Natural killer cell treated with Interleukin-12 subunit alpha and Interleukin-12 subunit beta and Interleukin-15 and Interleukin-18, amount 100 ng/mL, for 72 hours (primary cell): ENCODE measurements at regions not wholly inside any gene's neighbourhood (a gene's known extent, or its start where the extent isn't known, plus 50 kb on each side); places are given as distances from the start of the nearest gene placed in this dataset.

Source experiments
- ATAC-seq, 2 donors: fragments of 150-1000 bp; cut with Tn5 transposase in 1 of 2; sonication (Bioruptor Pico), chemical (Tn5 transposase) in 1 of 2; 2 replicates each; pipeline ENCODE4 v1.10.0; 2021
- DNase-seq: peaks from one replicate; pipeline ENCODE4 v3.0.0; 2022; ENCODE audit warnings: low spot score
- H3K27ac Mint-ChIP-seq, 2 donors: 1 replicate in 1 of 2; 2 replicates in 1 of 2; pipeline ENCODE4 v1.8.0; 2022; ENCODE audit warnings: mixed read lengths in 2 of 2, mild to moderate bottlenecking in 1 of 2, moderate library complexity in 1 of 2
- H3K27me3 Mint-ChIP-seq, 2 donors: 1 replicate in 1 of 2; 2 replicates in 1 of 2; pipeline ENCODE4 v1.8.0; 2022; ENCODE audit warnings: mixed read lengths in 2 of 2
- H3K36me3 Mint-ChIP-seq: one replicate; pipeline ENCODE4 v1.8.0; 2022; ENCODE audit warnings: mixed read lengths
- H3K4me1 Mint-ChIP-seq, 2 donors: 1 replicate in 1 of 2; 2 replicates in 1 of 2; pipeline ENCODE4 v1.8.0; 2022; ENCODE audit warnings: low read depth in 2 of 2, mixed read lengths in 2 of 2, mild to moderate bottlenecking in 1 of 2
- H3K4me3 Mint-ChIP-seq: one replicate; pipeline ENCODE4 v1.8.0; 2022; ENCODE audit warnings: mixed read lengths
- H3K9me3 Mint-ChIP-seq: 2 replicates; pipeline ENCODE4 v1.8.0; 2022; ENCODE audit warnings: mixed read lengths

DNA sequence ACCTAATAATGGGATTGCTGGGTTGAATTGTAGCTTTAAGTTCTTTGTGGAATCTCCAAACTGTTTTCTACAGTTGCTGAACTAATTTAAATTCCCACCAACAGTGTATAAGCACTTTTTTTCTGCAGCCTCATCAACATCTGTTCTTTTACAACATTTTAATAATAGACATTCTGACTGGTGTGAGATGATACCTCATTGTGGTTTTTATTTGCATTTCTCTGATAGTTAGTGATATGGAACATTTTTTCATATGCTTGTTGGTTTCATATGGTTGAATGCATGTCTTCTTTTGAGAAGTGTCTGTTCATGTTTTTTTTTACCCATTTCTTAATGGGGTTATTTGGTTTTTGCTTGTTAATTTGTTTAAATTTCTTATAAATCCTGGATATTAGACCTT, 1718.9 kb downstream of the C4orf33 start:
- no peak for ATAC-seq
- H3K4me1 Mint-ChIP-seq: no peaks in the 10 kb centered on the region

DNA sequence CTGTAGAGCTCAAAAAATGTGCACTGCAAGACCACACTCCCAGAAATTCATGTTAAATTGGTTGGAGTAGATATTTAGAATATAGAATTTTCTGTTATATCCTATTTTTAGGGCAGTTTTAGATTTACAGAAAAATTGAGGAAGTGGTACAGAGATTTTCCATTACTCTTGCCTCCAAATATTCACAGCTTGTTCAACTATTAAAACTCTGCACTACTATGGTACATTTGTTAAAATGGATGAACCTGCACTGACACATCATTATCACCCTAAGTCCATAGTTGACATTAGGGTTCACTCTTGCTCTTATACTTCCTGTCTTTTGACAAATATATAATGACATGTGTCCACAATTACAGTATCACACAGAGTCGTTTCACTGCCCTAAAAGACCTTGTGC, 1724.5 kb downstream of the C4orf33 start:
- no peak overlapping the region for H3K4me3 Mint-ChIP-seq
- DNase-seq (no peak), ATAC-seq (no peak)
- H3K27me3 Mint-ChIP-seq: no peaks in the 10 kb centered on the region
- H3K9me3 Mint-ChIP-seq: peaks cover 16% of the 10 kb centered on the region
- H3K36me3 Mint-ChIP-seq: peaks cover 6% of the 10 kb centered on the region
- no peaks in the 10 kb centered on the region for H3K4me1 Mint-ChIP-seq
- H3K27ac Mint-ChIP-seq: no peak overlapping the region

More for the DNA sequence above, 1718.9 kb downstream of the C4orf33 start:
- peaks cover 7% of the 10 kb centered on the region for H3K9me3 Mint-ChIP-seq
- H3K36me3 Mint-ChIP-seq: peaks cover 6% of the 10 kb centered on the region
- no peak for DNase-seq
- H3K27ac Mint-ChIP-seq: no peak overlapping the region
- no peak overlapping the region for H3K4me3 Mint-ChIP-seq
- no peaks in the 10 kb centered on the region for H3K27me3 Mint-ChIP-seq

DNA sequence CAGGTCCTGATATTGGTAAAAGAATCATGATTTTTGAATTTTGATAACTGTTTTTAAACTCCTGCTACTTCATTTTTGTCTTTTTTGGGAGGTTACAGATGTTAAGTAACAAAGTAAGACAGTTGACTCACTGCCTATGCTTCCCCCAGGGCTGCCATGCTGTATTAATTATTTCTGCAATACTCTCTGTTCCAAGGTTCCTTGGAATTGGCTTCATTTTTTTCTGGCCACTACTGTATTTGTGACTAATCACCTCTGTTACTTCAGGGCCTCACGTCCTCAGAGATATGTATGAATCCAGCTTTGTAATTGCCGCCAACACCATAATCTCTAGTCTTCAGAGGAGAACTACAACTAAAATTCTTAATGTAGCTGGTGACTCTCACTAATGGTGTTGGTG, 1729.3 kb downstream of the C4orf33 start:
- Mint-ChIP-seq H3K36me3 (no peaks in the 10 kb centered on the region), H3K9me3 (peaks cover 24% of the 10 kb centered on the region), H3K4me3 (no peak overlapping the region), H3K27ac (no peak overlapping the region), H3K4me1 (no peaks in the 10 kb centered on the region), H3K27me3 (no peaks in the 10 kb centered on the region)
- ATAC-seq (no peak), DNase-seq (no peak)

DNA sequence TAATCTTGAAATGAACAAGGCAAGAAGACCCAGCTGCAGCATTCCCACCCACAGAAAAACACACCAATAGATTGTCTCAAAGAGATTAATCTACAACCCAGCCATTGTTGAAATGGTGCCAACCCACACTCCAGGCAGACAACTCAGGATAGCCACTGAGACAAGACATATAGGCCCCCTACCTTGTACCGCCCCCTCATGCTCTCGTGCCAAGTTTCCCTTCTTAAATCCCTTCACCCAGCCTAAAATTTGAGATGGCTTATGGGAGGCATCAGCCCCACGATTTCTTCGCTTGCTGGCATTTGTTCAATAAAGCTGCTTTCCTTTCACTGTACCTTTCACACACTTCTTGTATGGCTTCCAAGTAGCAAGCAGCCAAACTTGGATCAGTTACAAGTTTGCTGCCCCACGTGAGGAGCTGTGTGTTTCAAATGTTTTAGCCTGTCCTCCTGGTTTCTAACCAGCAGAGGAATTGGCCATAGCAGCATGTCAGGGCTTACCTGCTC, 1754.1 kb downstream of the C4orf33 start:
- DNase-seq: no peak
- Mint-ChIP-seq H3K36me3 (peaks cover 11% of the 10 kb centered on the region), H3K4me3 (no peak overlapping the region), H3K4me1 (no peaks in the 10 kb centered on the region), H3K27ac (no peak overlapping the region), H3K27me3 (no peaks in the 10 kb centered on the region), H3K9me3 (peaks cover 10% of the 10 kb centered on the region)
- no peak for ATAC-seq

DNA sequence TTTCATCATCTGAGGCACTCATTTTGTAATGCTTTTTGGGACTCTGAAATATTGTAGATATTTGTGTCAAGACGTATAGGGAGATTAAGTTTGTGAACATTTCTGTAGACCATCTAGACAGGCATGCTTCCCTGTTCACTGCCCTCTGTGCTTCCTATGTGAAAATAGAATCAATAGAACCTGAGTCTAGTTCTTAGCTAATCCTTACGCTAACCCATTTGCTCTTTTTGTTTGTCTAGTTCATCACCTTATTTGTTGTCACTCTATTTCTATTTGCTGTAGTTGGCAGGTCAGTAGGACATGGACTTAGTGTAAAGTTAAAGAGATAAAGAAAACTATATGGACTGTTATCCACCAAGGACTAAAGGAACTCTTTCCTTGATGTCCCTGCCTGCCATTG, 1755.2 kb downstream of the C4orf33 start:
- ATAC-seq: no peak
- Mint-ChIP-seq H3K9me3 (peaks cover 14% of the 10 kb centered on the region), H3K36me3 (peaks cover 11% of the 10 kb centered on the region), H3K27me3 (no peaks in the 10 kb centered on the region), H3K4me3 (no peak overlapping the region), H3K4me1 (no peaks in the 10 kb centered on the region), H3K27ac (no peak overlapping the region)
- no peak for DNase-seq

DNA sequence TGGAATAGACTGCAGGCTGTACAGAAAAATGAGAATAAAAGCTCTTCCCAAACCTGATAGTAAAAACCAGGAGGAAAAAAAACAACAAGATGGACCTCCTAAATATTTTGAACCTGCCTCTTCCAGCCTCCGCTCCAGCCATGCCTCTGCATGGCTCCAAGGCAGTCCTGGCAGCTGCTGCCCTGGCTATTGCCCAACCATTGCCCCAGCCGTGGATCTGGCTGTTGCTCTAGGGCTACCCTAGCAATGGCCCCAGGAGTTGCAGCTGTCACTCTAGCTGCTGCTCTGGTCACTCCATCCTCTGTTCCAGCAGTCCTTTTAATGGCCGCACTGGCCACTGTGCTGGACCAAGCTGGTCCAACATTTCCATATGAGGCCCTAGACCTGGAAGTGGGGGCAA, 1756.0 kb downstream of the C4orf33 start:
- Mint-ChIP-seq H3K27ac (no peak overlapping the region), H3K4me1 (no peaks in the 10 kb centered on the region), H3K9me3 (peaks cover 14% of the 10 kb centered on the region), H3K4me3 (no peak overlapping the region), H3K27me3 (no peaks in the 10 kb centered on the region), H3K36me3 (peaks cover 11% of the 10 kb centered on the region)
- DNase-seq (no peak), ATAC-seq (no peak)

DNA sequence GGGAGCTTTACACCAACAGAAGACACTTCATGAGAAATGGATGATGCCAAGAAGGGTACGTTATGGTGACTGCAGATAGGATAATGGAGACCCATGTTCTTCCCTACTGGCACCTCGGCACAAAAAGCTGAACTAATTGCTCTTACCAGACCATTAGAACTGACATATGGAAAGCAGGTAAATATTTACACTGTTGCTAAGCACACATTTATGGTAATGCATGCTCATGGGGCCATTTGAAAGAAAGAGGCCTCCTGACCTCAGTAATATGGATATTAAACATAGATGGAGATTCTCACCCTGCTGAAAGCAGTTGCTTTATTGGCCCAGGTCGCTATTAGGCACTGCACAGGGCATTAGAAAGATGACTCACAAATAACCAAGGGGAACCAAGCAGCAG, 1759.6 kb downstream of the C4orf33 start:
- no peaks in the 10 kb centered on the region for H3K27me3 Mint-ChIP-seq
- peaks cover 11% of the 10 kb centered on the region for H3K36me3 Mint-ChIP-seq
- no peak overlapping the region for H3K4me3 Mint-ChIP-seq

DNA sequence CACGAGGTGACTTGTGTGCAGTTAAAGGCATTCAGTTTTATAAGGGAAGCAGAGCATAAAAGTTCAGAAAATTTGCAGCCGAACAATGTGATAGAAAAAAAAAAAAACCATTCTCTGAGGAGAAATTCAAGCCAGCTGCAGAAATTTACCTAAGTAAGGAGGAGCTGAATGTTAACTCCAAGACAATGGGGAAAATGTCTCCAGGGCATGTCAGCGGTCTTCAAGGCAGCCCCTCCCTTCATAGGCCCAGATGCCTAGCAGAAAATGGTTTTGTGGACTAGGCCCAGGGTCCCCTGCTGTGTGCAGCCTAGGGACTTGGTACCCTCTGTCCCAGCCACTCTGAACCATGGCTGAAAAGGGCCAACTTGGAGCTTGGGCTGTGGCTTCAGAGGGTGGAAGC, 1764.0 kb downstream of the C4orf33 start:
- DNase-seq: no peak
- H3K27ac Mint-ChIP-seq: no peak overlapping the region
- no peaks in the 10 kb centered on the region for H3K27me3 Mint-ChIP-seq
- peaks cover 21% of the 10 kb centered on the region for H3K9me3 Mint-ChIP-seq
- no peaks in the 10 kb centered on the region for H3K4me1 Mint-ChIP-seq
- H3K4me3 Mint-ChIP-seq: no peak overlapping the region
- ATAC-seq: no peak
- no peaks in the 10 kb centered on the region for H3K36me3 Mint-ChIP-seq

More for the DNA sequence above, 1759.6 kb downstream of the C4orf33 start:
- Mint-ChIP-seq H3K9me3 (peaks cover 28% of the 10 kb centered on the region), H3K27ac (no peak overlapping the region), H3K4me1 (no peaks in the 10 kb centered on the region)
- no peak for ATAC-seq
- no peak for DNase-seq

DNA sequence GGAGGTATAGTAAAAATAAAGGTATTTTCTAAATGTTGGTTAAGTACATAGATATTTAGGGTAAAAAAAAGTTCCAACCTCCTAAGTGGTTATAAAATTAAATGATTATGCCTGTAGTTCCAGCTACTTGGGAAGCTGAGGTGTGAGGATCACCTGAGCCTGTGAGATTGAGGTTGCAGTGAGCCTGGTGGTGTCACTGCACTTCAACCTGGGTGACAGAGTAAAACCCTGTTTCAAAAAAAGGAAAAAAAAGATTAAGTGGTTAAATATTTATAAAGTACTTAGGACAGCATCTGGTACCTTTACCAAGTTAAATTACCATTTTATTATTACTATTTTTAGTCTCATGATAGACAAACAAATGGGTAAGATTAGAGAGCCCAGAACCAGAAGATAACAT, 1801.0 kb downstream of the C4orf33 start:
- no peak overlapping the region for H3K27ac Mint-ChIP-seq
- H3K36me3 Mint-ChIP-seq: no peaks in the 10 kb centered on the region
- H3K27me3 Mint-ChIP-seq: no peaks in the 10 kb centered on the region
- ATAC-seq (no peak), DNase-seq (no peak)
- H3K4me1 Mint-ChIP-seq: no peaks in the 10 kb centered on the region
- H3K9me3 Mint-ChIP-seq: peaks cover 8% of the 10 kb centered on the region
- H3K4me3 Mint-ChIP-seq: no peak overlapping the region

DNA sequence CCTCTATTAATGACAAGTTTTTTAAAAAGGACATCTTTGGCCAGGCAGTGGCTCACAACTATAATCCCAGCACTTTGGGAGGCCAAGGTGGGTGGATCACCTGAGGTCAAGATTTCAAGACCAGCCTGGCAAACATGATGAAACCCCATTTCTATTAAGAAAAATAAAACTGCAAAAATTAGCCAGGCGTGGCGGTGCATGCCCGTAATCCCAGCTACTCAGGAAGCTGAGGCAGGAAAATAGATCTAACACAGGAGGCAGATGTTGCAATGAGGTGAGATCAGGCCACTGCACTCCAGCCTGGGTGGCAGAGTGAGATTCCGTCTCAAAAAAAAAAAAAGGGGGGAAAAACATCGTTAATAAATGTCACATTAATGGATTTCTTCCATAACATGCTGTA, 1805.4 kb downstream of the C4orf33 start:
- Mint-ChIP-seq H3K36me3 (no peaks in the 10 kb centered on the region), H3K4me3 (no peak overlapping the region), H3K9me3 (peaks cover 7% of the 10 kb centered on the region), H3K27me3 (no peaks in the 10 kb centered on the region), H3K27ac (no peak overlapping the region), H3K4me1 (no peaks in the 10 kb centered on the region)
- DNase-seq (no peak), ATAC-seq (no peak)

DNA sequence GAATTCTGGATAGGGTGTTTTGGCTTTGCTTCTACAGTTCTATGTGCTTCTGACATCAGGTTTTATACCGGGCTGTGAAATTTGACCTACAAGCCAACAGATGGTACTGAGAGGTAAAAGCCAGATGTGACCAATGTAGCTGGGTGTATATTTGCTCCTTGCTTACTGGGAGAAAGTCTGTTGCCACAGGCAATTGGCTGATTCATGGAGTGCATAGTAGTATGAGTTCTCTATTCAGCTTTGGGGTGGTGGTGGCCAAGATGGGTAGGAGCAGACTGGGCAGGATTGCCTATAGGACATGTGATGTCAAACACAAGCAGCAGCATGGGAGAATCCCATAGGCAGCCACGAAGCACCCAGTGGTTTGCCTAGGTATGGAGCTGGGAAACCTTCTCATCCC, 1827.0 kb downstream of the C4orf33 start:
- peaks cover 17% of the 10 kb centered on the region for H3K9me3 Mint-ChIP-seq
- no peak for DNase-seq
- H3K27ac Mint-ChIP-seq: no peak overlapping the region
- no peaks in the 10 kb centered on the region for H3K27me3 Mint-ChIP-seq
- H3K4me3 Mint-ChIP-seq: no peak overlapping the region
- ATAC-seq: no peak
- H3K36me3 Mint-ChIP-seq: no peaks in the 10 kb centered on the region
- no peaks in the 10 kb centered on the region for H3K4me1 Mint-ChIP-seq

DNA sequence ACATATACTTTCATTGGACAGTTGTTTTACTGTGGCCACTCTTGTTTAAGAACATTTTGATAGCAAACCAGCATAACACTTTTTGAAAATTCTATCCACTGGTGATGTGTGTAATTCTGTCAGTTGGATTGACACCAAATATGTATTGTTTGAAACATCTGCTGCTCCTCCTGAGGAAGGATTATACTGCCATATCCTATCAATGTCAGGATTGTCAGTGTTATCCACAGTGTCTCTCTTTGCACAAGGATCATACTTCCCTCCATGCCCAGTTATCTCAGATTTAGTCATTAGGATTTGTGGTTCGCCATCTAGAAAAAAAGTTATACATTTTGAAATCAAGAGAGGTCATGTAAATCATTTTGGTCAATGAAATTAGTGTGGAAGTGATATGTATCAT, 1859.6 kb downstream of the C4orf33 start:
- no peaks in the 10 kb centered on the region for H3K4me1 Mint-ChIP-seq
- no peak for ATAC-seq
- H3K27me3 Mint-ChIP-seq: no peaks in the 10 kb centered on the region
- no peak overlapping the region for H3K4me3 Mint-ChIP-seq
- H3K9me3 Mint-ChIP-seq: peaks cover 4% of the 10 kb centered on the region
- H3K27ac Mint-ChIP-seq: no peak overlapping the region
- DNase-seq: no peak
- H3K36me3 Mint-ChIP-seq: no peaks in the 10 kb centered on the region

DNA sequence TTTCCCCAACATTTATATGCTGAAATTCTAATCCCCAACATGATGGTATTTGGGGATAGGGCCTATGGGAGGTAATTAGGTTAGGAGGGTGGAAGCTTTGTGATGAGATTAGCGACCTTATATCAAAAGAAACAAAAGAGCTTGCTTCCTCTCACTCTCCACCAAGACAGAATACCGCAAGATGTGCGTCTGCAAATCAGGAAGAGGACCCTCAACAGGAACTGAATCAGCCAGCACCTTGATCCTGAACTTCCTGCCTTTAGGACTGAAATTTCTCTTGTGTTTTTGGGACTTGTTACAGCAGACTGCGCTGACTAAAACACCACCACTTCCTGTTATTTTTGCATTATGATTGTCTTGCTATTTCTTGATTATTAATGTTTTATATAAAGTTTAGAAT, 1889.4 kb downstream of the C4orf33 start:
- no peaks in the 10 kb centered on the region for H3K36me3 Mint-ChIP-seq
- ATAC-seq (no peak), DNase-seq (no peak)
- H3K9me3 Mint-ChIP-seq: peaks cover 9% of the 10 kb centered on the region
- H3K27ac Mint-ChIP-seq: no peak overlapping the region
- no peaks in the 10 kb centered on the region for H3K4me1 Mint-ChIP-seq
- no peaks in the 10 kb centered on the region for H3K27me3 Mint-ChIP-seq
- H3K4me3 Mint-ChIP-seq: no peak overlapping the region

DNA sequence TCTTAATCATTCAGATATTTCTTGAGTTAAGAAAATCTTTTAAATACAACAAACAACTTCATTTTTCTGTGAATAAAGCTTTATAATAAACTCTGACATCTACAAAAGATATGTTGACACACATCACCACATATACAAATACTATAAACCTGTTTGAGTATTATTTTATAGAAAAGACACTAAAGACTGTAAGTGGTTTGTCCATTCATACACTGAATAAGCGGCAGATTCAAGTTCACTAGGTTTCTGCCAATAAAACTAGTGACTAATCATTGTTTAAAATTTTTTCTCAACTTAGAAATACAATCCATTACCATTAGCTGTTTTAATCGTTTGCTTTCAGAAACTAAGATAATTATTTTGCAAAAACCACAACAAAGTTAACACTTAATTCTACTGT, 1900.0 kb downstream of the C4orf33 start:
- Mint-ChIP-seq H3K4me3 (no peak overlapping the region), H3K4me1 (no peaks in the 10 kb centered on the region), H3K27ac (no peak overlapping the region), H3K9me3 (peaks cover 16% of the 10 kb centered on the region), H3K36me3 (peaks cover 4% of the 10 kb centered on the region), H3K27me3 (no peaks in the 10 kb centered on the region)
- DNase-seq (no peak), ATAC-seq (no peak)

DNA sequence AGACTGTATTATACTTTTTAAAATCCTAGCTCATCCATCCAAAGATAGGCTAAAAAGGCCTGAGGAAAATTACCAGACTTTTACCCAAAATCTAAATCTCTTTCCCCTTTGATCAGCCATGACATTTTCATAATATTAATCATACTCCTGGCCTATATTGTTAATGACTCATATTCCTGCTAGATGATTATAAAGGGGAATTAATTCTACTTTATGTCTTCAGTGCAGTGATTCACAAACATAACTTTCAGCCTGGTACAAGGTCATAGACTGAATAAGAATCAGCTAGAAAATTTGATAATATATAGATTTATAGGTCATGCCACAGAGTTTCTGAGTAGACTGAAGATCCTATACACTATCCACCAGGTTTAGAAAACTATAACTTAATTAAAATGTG, 1905.4 kb downstream of the C4orf33 start:
- H3K4me1 Mint-ChIP-seq: no peaks in the 10 kb centered on the region
- no peak overlapping the region for H3K27ac Mint-ChIP-seq
- DNase-seq (no peak), ATAC-seq (no peak)
- H3K9me3 Mint-ChIP-seq: peaks cover 10% of the 10 kb centered on the region
- peaks cover 4% of the 10 kb centered on the region for H3K36me3 Mint-ChIP-seq
- H3K27me3 Mint-ChIP-seq: no peaks in the 10 kb centered on the region
- no peak overlapping the region for H3K4me3 Mint-ChIP-seq
